MV-4-11 (cell line): ENCODE measurements at regions not wholly inside any gene's neighbourhood (a gene's known extent, or its start where the extent isn't known, plus 50 kb on each side); places are given as distances from the start of the nearest gene placed in this dataset.

ENCODE experiments used
- DNase-seq: peaks from one replicate; lab custom pipeline; 2025; lab: John Stamatoyannopoulos, UW

DNA sequence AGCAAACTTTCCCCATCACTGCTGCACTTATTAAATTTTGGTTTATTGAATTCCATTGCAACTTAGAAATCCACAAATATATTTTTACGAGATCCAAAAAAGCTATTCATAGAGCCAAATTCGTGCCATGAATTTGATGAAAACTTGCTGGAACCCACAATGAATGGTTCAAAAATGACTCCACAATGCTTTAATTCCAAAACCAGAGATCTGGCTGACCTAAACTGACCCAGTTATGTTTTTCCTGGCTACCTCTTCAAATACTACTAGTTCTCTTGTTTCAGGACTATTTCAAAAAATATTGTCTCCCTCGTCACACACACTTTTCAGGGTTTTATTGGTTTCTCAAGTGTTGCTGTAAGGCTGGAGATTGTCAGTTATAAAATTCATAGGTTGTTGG, 474.8 kb downstream of the PDGFC start:
- no peak for DNase-seq

DNA sequence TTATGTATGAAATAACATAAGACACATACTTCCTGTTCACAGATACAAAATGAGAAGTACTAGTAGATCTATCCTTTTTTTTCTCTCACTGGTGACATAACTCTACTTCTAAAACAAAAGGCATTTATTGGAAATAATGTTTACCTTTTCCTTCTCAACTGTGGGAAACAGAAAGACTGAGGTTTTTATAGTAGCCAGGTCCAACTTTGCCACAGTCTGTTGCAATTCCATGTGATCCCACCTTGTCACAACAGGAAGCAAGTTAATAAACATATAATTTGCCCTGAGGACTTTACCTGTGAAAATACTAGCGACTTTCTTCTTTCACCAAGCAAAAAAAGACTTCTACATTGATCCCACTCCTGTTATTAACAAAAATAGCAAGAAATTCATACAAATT, 475.8 kb downstream of the PDGFC start:
- no peak for DNase-seq

DNA sequence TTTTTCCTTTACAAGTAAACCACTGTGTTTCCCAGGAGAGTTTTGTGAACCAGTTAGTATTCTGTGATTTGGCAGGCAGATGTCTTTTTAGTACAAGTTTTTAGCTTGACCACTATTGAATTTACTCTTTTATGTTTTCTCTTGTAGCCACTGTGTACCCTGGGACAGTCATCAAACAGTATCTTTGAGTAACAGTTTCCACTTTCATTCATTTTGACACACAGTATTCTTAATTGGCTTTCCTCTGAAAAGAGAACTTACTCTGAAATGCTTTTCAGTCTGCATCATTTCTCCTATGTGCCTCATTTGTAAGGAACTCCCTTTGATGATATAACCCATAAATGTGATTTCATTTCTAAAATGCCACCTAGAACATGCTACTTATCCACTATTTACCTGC, 476.5 kb downstream of the PDGFC start:
- no peak for DNase-seq

DNA sequence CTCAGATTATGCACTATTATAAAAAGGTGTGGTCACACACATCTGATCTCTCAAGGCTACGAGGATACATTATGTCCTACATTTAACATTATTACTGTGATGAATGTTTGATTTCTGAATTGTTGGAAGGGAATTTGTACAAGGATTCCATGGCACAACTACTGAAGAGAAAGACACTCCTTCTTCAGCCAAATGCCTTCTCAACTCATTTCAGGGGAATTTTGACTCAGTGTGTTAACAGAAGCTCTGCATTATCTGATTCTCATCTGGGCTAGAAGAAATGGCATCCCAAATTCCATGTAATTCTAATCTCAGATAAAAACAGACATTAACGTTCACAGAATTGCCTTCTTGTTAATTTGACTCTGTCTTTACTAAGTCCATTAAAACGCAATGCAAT, 477.7 kb downstream of the PDGFC start:
- DNase-seq: no peak

DNA sequence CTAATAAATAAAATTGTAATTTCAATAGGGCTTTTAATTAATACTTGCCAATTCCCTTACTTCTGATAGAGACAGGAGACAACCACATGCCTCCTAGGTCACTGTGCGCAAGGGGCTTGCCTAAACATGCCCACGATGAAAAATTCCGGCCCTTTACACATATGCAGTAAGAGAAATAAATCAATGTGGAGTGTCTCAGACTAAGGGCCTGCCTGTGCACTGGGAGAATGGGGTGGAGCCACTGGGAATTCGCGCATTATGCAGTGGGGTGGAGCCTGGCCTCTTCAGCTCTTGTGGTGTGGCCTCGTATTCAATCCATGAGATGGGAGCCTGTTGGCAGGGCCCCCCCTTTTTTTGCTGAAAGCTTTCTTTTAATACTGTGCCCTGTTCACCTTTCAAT, 484.5 kb downstream of the PDGFC start:
- DNase-seq: no peak

DNA sequence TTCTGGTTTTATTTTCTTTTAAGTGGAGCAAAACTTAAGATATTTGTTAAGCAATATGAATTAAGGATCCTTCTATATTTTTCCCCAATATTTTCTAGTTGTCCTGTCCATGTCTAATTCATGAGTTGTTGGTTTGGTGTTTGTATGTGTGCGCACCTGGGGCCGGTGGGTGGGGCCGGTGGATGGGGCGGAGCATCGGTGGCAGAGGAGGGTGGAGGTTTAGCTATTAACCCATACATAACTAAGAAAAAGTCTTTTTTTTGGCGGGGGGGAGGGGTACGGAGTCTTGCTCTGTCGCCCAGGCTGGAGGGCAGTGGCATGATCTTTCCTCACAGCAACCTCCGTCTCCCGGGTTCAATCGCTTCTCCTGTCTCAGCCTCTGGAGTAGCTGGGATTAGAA, 489.8 kb downstream of the PDGFC start:
- no peak for DNase-seq

DNA sequence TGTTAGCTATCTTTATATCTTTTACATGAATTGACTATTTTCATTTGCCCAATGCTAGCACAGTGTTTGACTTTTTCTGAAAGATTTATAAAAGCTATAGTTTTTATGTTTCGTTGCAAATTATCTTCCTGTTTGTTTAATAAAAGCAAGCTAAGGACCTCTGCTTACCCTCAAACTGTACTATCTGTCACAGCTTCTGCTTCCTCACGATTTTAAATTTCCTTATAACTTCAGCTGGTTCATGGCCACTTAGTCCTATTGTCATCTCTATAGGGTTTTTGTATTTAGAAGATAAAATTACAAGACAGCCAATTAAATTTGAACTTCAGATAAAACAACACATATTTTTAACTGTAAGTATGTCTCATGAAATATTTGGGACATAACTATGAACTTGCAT, 494.0 kb downstream of the PDGFC start:
- DNase-seq: no peak

DNA sequence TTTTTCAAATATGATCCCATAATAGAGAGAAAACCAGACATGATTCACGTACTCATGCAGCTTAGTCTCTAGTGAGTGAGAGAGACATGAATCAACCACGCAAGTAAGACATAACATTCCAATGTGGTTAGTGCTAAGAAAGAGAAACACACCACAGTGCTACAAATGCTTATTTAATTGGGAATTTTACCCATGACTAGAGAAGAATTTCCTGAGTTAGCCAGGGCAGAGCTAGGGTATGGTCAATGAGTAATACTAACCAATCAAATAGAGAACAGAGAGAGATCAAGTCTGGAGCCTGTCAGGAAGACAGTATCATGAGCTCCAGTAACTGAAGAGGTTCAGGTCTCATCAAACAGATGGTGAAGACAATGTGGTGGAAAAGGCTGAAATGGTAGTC, 495.2 kb downstream of the PDGFC start:
- DNase-seq: no peak

DNA sequence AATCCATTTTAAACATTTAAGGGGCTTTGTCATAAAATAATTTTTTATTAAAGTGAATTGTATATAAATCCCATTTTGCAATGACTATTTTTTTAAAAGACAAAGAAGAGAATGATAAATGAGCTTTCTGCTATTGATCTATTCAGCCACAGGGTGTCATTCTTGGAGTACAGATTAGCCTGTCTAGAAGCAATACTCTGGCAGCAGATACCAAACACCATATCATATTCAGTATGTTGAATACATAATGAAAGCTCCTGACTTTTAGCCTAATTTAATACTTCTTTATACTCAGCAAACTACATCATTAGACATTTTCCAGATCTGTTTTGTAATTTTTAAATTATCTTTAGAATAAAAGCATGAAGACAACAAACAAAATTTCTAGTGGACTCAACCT, 496.3 kb downstream of the PDGFC start:
- DNase-seq: peak; percentile 15

DNA sequence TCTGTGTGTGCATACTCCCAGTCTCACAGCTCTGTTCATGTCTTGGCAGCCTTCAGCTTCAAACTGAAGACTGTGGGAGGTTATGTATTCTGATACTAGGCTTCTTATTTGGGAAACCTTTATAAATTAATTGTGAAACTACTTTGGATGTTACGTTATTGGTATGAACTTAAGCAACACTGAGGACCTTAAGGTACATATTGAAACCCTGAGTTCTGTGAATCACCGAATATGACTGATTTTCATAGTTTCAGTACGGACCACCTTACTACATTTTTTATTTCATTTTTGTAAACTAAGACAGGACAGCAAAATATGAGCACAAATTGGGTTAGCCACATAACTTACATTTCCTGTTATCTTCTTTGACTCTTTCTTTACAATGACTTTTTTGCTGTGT, 498.4 kb downstream of the PDGFC start:
- DNase-seq: no peak

DNA sequence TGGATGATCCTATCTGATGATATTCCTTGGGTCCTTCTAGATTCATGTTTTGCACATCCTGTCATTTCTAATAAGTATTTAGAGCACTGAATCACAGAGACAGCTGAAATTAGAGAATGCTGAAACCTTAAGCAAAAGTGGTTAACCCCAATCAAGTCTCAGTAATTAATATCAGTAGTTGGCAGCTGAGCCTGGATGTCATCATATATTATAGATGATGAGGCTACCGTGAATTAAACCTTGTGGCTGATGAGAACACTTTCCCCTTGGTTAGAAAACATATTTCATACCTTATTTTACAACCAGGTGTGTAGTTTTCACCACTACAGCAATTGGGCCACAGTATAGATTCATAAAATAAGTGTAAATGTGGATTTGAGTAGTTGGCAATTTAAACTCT, 499.0 kb downstream of the PDGFC start:
- DNase-seq: no peak

DNA sequence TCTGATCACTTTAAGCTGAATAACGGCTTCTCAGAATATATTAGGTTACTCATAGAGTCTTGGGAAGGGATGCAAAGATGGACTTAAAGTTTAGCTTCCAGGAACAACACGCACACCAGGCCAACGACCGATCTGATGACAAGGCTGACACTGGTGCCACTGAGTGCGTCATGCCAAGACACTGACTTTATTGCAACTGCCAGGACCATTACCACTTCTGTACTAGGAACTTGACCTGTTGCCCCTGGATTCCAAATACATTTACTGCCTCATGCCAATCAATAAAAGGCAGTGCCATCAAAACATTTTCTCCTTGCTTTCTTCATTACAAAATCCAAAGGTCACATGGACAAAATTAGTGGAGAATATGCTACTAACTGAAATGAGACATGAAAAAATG, 505.9 kb upstream of the CTSO start:
- DNase-seq: no peak

DNA sequence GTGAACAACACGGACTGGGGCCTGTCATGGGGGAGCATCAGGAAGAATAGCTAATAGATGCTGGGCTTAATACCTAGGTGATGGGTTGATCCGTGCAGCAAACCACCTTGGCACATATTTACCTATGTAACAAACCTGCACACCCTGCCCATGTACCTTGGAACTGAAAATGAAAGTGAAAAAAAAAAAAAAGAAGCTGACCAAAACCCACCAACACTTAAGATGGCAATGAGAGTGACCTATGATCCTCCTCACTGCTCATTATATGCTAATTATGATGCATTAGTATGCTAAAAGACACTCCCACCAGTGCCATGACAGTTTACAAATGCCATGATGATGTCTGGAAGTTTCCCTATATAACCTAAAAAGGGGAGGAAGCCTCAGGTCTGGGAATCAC, 503.2 kb upstream of the CTSO start:
- DNase-seq: no peak

DNA sequence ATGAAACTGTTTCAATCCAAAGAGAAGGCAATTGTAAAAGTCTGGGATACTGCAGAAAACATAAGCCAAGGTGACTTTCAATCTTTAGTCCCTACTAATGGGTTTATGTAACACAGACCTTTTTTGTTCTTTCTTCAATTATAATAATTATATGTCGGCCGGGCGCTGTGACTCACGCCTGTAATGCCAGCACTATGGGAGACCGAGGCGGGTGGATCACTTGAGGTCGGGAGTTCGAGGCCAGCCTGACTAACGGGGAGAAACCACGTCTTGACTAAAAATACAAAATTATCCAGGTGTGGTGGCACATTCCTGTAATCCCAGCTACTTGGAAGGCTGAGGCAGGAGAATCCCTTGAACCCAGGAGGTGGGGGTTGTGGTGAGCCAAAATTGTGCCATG, 489.8 kb upstream of the CTSO start:
- no peak for DNase-seq

DNA sequence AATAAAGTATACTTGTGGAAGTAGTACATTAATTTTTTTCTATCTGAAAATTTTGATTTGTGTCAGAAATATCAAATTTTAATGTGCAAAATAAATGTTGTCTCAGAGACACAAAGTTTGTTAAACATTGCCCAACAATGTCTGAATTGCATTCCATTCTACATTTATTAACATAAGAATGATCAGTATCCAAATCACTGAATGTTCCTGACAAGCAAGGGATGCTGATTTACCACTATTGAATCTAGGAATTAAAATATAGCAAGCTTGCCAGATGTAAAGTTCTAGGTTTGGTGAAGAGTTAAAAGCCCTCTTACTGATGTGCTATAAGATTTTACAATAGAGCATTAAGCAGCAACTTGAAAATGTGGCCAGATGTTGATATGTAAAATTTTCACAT, 489.2 kb upstream of the CTSO start:
- DNase-seq: no peak

DNA sequence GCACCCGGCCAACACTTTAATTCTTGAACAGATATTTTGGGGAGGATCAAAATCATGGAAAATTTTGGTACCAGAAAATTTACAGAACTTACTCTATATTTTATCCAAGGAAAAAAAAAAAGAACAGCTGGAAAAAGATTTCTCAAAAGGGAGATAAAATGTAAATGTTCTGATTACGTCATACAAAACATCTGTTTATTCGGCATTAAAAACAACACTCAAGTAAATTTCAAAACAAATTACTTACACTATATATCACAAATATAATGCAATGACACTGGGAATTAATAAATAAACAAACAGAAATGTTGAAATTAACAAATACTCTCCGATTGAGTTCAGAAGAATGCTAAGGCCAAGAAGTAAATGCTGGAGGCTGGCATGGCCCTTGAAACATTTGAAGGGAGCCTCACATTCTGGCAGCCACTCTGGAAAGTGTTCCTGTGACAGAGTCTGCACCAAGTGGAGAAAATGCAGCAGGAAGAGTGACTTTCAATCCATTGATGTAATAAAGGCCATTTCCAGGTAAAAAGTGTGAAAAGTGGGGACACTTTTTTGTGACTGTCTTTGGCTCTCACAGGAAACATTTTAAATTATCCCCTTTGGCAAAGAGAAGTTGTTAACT, 486.0 kb upstream of the CTSO start:
- no peak for DNase-seq

DNA sequence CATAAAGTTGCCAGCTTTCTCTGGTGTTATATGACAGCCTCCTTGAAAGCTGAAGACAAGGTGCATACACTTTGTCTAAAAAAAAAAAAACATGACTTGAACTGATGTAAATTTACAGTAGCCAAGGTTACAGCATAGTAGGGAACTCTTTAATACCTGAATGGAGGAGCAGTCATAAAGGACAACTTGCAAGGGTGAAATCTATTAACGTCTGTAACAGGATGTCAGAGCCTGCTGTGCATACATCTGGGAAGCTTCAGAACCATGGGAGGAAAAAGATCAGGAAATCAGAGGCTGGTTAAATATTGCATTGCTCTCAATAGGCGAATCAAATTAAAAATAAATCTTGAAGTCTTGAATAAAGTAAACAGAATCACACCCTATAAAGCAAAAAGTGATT, 484.0 kb upstream of the CTSO start:
- no peak for DNase-seq

DNA sequence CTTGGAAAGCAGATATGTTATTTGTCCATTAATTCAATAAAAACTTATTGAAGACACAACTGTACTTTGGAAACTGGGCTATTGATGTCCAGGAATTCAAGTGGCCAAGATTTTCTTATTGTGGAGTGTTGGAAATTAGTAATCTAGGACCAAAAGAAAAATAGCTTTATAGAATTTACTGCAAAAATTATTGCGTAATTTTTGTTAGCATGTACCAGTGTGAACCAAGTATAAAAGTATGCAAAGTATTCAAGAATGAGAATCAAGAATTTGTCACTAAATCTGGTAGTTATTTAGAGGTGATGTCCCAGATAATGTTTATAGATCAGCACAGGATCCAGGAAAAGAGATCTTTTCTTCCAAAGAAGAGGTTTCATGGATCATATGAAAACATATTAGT, 468.9 kb upstream of the CTSO start:
- DNase-seq: no peak

DNA sequence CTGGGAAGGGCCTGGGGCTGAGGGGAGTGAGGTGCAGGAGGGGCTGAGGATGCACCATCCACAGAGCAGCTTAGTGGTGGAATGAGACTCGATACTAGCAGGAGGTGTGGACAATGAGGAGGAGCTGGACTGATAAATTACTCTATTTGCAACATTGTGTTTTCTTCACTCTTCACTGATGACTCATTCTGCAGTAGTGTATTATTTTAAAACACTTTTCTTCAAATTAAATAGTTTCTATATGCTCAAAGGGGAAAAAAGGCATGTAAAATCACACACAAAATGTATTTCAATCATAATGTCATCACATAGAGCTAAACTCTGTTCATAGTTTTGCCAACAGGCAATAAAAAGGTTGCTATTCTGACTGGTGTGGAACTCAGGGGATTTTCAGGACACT, 467.0 kb upstream of the CTSO start:
- DNase-seq: no peak

DNA sequence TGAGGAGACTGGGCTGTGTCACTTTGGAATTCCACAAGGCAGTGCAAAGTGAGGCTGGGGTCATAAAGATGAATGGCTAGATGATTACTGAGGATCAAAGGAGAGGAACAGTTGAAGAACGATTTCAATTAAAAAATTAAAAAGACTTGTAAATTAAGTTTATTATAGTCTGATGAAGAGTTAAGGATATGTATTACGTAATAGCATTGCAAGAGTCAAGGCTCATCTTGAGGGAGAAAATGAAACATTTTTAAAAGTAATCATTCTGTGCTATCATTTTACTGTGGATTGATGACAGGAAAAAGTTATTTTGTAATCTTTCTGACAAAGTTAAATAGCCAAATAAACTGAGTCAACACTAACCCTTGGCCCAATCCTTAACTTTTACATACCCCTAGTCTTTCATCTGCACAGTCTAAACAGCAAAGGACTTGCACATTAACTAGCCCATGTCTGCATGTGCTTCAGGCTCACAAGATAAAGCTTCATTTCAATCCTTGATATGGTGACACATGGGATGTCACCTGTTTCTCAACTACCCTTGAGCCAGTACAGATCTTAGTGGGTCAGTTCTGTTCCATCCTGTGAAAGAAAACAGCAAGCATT, 465.5 kb upstream of the CTSO start:
- no peak for DNase-seq

DNA sequence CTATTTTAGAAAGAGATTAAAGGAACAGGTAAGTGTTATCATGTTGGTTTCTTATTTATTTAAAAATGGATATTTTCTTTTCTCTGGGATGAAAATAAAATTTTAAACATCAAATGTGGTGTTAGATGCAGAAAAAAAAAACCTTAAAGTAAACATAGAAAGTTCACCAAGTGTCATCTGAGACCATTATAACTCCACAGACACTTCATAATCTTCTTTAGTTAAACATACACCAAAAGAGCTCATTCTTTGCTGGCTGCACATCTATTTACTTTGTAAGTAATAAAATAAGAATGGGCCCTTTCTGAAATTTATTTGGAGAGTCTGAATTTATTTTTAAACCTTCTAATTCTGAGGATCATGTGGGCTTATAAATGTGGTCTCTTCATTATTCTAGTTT, 460.7 kb upstream of the CTSO start:
- no peak for DNase-seq

DNA sequence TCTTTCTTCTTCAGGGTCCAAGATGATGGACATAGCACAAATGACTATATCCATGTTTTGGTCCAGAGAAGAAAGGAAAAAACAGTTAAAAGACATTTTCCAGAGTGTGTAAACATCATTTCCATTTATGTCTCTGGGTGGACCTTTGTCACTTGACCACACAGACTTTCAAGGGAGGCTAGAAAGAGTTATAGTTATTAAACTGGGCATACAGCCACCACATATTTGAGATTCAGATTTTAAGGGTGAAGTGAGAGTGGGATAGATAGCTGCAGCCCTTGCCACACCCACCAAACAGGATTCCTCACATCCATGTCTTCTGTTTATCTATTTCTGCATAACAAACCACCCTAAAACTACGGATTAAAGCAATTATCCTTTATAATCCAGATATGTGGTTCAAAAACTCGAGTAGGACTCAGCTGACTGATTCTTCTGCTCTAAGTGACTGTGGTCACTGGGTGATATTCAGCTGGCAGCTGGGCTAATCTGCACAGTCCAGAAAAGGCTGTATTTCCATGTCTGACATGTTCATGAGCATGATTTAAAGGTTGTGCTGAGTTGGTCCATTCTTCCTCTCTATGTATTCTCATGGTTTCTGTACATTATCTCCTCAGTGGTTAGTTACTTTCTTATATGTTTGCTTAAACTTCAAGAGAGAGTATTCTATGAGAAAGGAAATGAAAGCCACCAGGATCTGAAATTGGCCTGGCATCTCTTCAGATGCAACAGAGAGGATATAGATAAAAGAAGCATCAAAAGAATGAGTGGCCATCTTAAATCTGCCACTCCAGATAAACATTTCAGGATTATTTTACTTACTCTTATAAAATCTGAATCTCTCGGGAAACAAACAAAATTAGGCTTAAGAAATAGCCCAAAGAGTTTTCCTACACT, 459.8 kb upstream of the CTSO start:
- DNase-seq: no peak

DNA sequence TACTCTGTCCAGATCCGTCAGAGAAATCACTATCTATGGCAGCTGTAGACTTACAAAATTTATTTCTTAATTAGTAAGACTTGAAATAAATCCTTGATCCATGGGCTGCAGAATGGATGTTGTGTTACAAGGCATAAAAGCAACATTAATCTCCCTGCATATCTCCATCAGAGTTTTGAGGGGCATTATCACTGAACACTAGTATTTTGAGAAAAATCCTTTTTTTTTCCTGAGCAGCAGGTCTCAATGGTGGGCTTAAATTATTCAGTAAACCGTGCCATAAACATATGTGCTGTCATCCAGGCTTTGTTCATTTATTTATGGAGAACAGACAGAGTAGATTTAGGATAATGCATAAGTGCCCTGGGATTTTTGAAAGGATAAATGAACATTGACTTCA, 457.9 kb upstream of the CTSO start:
- DNase-seq: no peak

DNA sequence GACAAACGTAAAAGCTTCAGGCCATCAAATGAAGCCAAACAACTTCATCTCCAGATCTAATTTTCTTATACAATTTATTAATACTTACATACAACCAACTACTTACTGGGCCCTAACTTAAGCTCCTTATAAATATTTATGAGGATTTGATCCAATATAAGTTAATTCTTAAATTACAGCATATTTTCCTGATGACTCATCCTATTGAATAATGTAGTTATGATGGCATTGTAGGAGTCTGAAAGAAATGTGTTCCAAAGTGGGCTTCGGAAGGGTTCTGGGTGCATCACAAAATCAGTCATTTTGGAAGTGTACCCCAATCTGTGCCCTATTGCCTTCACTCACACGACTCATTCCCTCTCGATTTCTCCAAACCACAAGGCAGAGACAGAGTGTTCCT, 455.1 kb upstream of the CTSO start:
- no peak for DNase-seq
